ENCODE measurements at regions not wholly inside any gene's neighbourhood (a gene's known extent, or its start where the extent isn't known, plus 50 kb on each side); places are given as distances from the start of the nearest gene placed in this dataset.

- CTCF ChIA-PET: no interaction called here
- Histone ChIP-seq H3K36me3 (ENCODE audit: control insufficient read depth in 2 of 2, extremely low read depth in 1 of 2, insufficient read depth in 2 of 2, low read length in 2 of 2) (no peaks in the 10 kb centered on the region), H3K9me1 (replicated peaks; ENCODE audit: control insufficient read depth, extremely low read depth, insufficient read depth, low read length) (no peaks in the 10 kb centered on the region), H3K4me2 (ENCODE audit: insufficient read depth, low read length) (no peak overlapping the region), H3K9ac (replicated peaks; ENCODE audit: extremely low read depth, insufficient read depth, low read length) (no peak overlapping the region), H2AFZ (ENCODE audit: low read depth, low read length) (no peak overlapping the region), H3K4me3 (replicated peaks in 1 of 3; ENCODE audit: insufficient read depth in 1 of 3, low read depth in 1 of 3, low read length in 3 of 3) (no peak overlapping the region), H4K20me1 (replicated peaks; ENCODE audit: control insufficient read depth, extremely low read depth, insufficient read depth, low read length) (no peaks in the 10 kb centered on the region), H3K9me3 (replicated peaks; ENCODE audit: control insufficient read depth, insufficient read depth, low read length) (no peaks in the 10 kb centered on the region), H3K27me3 (ENCODE audit: control insufficient read depth in 2 of 2, insufficient read depth in 2 of 2, low read length in 2 of 2) (no peaks in the 10 kb centered on the region), H3K27ac (ENCODE audit: insufficient read depth, low read depth, low read length) (no peak overlapping the region), H3K4me1 (ENCODE audit: control insufficient read depth, extremely low read depth, insufficient read depth, low read length) (no peaks in the 10 kb centered on the region), H3K79me2 (ENCODE audit: control insufficient read depth, insufficient read depth, low read length) (no peaks in the 10 kb centered on the region)
- dilution Hi-C loops (cut with MboI; ENCODE audit: extremely low pct_ligation_motif_present, low sequenced_read_pairs) (no loop called here), intact Hi-C loops (cut with micrococcal nuclease) (no loop called here)
- DNase-seq (ENCODE audit: low read depth, low spot score) (no peak), FAIRE-seq (no peak)
- no TSS peak for BruUV-seq (replicated peaks)
- POLR2A ChIA-PET: no interaction called here
- TF ChIP-seq MAX (IDR thresholded peaks at IDR 0.05; ENCODE audit: insufficient read depth, insufficient read length) (no peak), POLR2AphosphoS5 (IDR thresholded peaks at IDR 0.05; ENCODE audit: insufficient read depth, low read depth, low read length) (no peak), FOS (IDR thresholded peaks at IDR 0.05; ENCODE audit: borderline replicate concordance, insufficient read depth, low read length) (no peak), EZH2 (IDR thresholded peaks at IDR 0.05; ENCODE audit: borderline replicate concordance, low read depth, low read length, severe bottlenecking) (no peak), MYC (IDR thresholded peaks at IDR 0.05; ENCODE audit: low read depth, low read length) (no peak), CTCF (IDR thresholded peaks at IDR 0.05; ENCODE audit: extremely low read depth in 1 of 2, insufficient read depth in 1 of 2, low read depth in 1 of 2, low read length in 2 of 2) (no peak), POLR2A (IDR thresholded peaks at IDR 0.05; ENCODE audit: low read depth, low read length) (no peak)
These were observed 568.7 kb downstream of the ETV1 start for GRCh38 chr7:13420726-13421125.

GRCh38 chr7:13421776-13422175, 567.7 kb downstream of the ETV1 start:
- Histone ChIP-seq H3K4me1 (ENCODE audit: control insufficient read depth, extremely low read depth, insufficient read depth, low read length) (no peaks in the 10 kb centered on the region), H3K36me3 (ENCODE audit: control insufficient read depth in 2 of 2, extremely low read depth in 1 of 2, insufficient read depth in 2 of 2, low read length in 2 of 2) (no peaks in the 10 kb centered on the region), H3K4me3 (replicated peaks in 1 of 3; ENCODE audit: insufficient read depth in 1 of 3, low read depth in 1 of 3, low read length in 3 of 3) (no peak overlapping the region), H2AFZ (ENCODE audit: low read depth, low read length) (no peak overlapping the region), H3K9ac (replicated peaks; ENCODE audit: extremely low read depth, insufficient read depth, low read length) (no peak overlapping the region), H3K79me2 (ENCODE audit: control insufficient read depth, insufficient read depth, low read length) (no peaks in the 10 kb centered on the region), H3K9me3 (replicated peaks; ENCODE audit: control insufficient read depth, insufficient read depth, low read length) (no peaks in the 10 kb centered on the region), H3K27ac (ENCODE audit: insufficient read depth, low read depth, low read length) (no peak overlapping the region), H4K20me1 (replicated peaks; ENCODE audit: control insufficient read depth, extremely low read depth, insufficient read depth, low read length) (no peaks in the 10 kb centered on the region), H3K4me2 (ENCODE audit: insufficient read depth, low read length) (no peak overlapping the region), H3K27me3 (ENCODE audit: control insufficient read depth in 2 of 2, insufficient read depth in 2 of 2, low read length in 2 of 2) (no peaks in the 10 kb centered on the region), H3K9me1 (replicated peaks; ENCODE audit: control insufficient read depth, extremely low read depth, insufficient read depth, low read length) (no peaks in the 10 kb centered on the region)
- TF ChIP-seq MYC (IDR thresholded peaks at IDR 0.05; ENCODE audit: low read depth, low read length) (no peak), EZH2 (IDR thresholded peaks at IDR 0.05; ENCODE audit: borderline replicate concordance, low read depth, low read length, severe bottlenecking) (no peak), POLR2AphosphoS5 (IDR thresholded peaks at IDR 0.05; ENCODE audit: insufficient read depth, low read depth, low read length) (no peak), GATA2 (IDR thresholded peaks at IDR 0.05; ENCODE audit: insufficient read depth, insufficient read length, low read depth, low read length) (no peak), JUN (IDR thresholded peaks at IDR 0.05; ENCODE audit: borderline replicate concordance, insufficient read depth, insufficient read length, low read depth) (no peak), MAX (IDR thresholded peaks at IDR 0.05; ENCODE audit: insufficient read depth, insufficient read length) (no peak), POLR2A (IDR thresholded peaks at IDR 0.05; ENCODE audit: low read depth, low read length) (no peak), CTCF (IDR thresholded peaks at IDR 0.05; ENCODE audit: extremely low read depth in 1 of 2, insufficient read depth in 1 of 2, low read depth in 1 of 2, low read length in 2 of 2) (no peak), FOS (IDR thresholded peaks at IDR 0.05; ENCODE audit: borderline replicate concordance, insufficient read depth, low read length) (no peak)
- FAIRE-seq (no peak), DNase-seq (ENCODE audit: low read depth, low spot score) (no peak)
- BruUV-seq (replicated peaks): no TSS peak
- dilution Hi-C loops (cut with MboI; ENCODE audit: extremely low pct_ligation_motif_present, low sequenced_read_pairs): no loop called here
- CTCF ChIA-PET: no interaction called here
- intact Hi-C loops (cut with micrococcal nuclease): no loop called here
- POLR2A ChIA-PET: no interaction called here

Measured in endothelial cell of umbilical vein (primary cell).